Ectodermal cell (in vitro differentiated cells): ENCODE measurements at regions not wholly inside any gene's neighbourhood (a gene's known extent, or its start where the extent isn't known, plus 50 kb on each side); places are given as distances from the start of the nearest gene placed in this dataset.

Experiments used
- H3K27ac ChIP-seq: 2 replicates; pipeline ENCODE4 v1.7.0; 2013; ENCODE audit warnings: mild to moderate bottlenecking, low read depth, low read length; ENCODE audit not compliant: insufficient read depth, poor library complexity, severe bottlenecking
- H3K27me3 ChIP-seq: 2 replicates; pipeline ENCODE4 v1.7.0; 2013; ENCODE audit warnings: mild to moderate bottlenecking, low read length; ENCODE audit not compliant: insufficient read depth, control insufficient read depth, poor library complexity, severe bottlenecking
- H3K36me3 ChIP-seq: one replicate; pipeline ENCODE4 v1.7.0; 2013; ENCODE audit warnings: low read length; ENCODE audit not compliant: control insufficient read depth, insufficient read depth
- H3K4me1 ChIP-seq: one replicate; pipeline ENCODE4 v1.7.0; 2013; ENCODE audit warnings: low read length; ENCODE audit not compliant: control insufficient read depth, insufficient read depth
- H3K4me3 ChIP-seq: 2 replicates; pipeline ENCODE4 v1.7.0; 2013; ENCODE audit warnings: low read depth, low read length, control low read depth; ENCODE audit not compliant: insufficient read depth
- H3K9me3 ChIP-seq: 2 replicates; pipeline ENCODE4 v1.7.0; 2013; ENCODE audit warnings: mild to moderate bottlenecking, low read length, moderate library complexity; ENCODE audit not compliant: control insufficient read depth
- WGBS, 2 experiments: methylation state at CpG; one replicate each; pipeline ENCODE4 v1.1.7; 2013; ENCODE audit warnings: missing lambda C conversion rate in 2 of 2; 5-methylcytosine and 5-hydroxymethylcytosine counted together

GRCh38 chr20:52585333-52585732 lies 386.8 kb upstream of the TSHZ2 start:
- H3K27me3 ChIP-seq = no peaks in the 10 kb centered on the region
- no peaks in the 10 kb centered on the region for H3K4me1 ChIP-seq
- H3K4me3 ChIP-seq = no peak overlapping the region
- H3K27ac ChIP-seq = no peak overlapping the region
- no peaks in the 10 kb centered on the region for H3K9me3 ChIP-seq
- 90 to 100% methylated on average over 2 of the region's 2 CpGs for WGBS, 2 experiments
- no peaks in the 10 kb centered on the region for H3K36me3 ChIP-seq

GRCh38 chr20:52578559-52578958 lies 387.0 kb upstream of the ZFP64 start:
- Histone ChIP-seq H3K36me3 (no peaks in the 10 kb centered on the region), H3K27ac (no peak overlapping the region), H3K4me3 (no peak overlapping the region), H3K27me3 (no peaks in the 10 kb centered on the region), H3K4me1 (no peaks in the 10 kb centered on the region), H3K9me3 (no peaks in the 10 kb centered on the region)
- WGBS, 2 experiments = 85 to 87% methylated on average over 5 of the region's 5 CpGs

GRCh38 chr20:52577696-52578095 lies 386.1 kb upstream of the ZFP64 start:
- H3K4me3 ChIP-seq = no peak overlapping the region
- no peaks in the 10 kb centered on the region for H3K27me3 ChIP-seq
- H3K4me1 ChIP-seq = no peaks in the 10 kb centered on the region
- WGBS, 2 experiments = 95 to 97% methylated on average over 2 to 3 of the region's 3 CpGs
- H3K9me3 ChIP-seq = no peaks in the 10 kb centered on the region
- H3K27ac ChIP-seq = no peak overlapping the region
- no peaks in the 10 kb centered on the region for H3K36me3 ChIP-seq

GRCh38 chr20:52572687-52573086 lies 381.1 kb upstream of the ZFP64 start:
- H3K4me1 ChIP-seq = no peaks in the 10 kb centered on the region
- H3K27me3 ChIP-seq = no peaks in the 10 kb centered on the region
- 56 to 91% methylated on average over 1 of the region's 1 CpG for WGBS, 2 experiments
- no peaks in the 10 kb centered on the region for H3K9me3 ChIP-seq
- H3K27ac ChIP-seq = no peak overlapping the region
- H3K36me3 ChIP-seq = no peaks in the 10 kb centered on the region
- H3K4me3 ChIP-seq = no peak overlapping the region

GRCh38 chr20:52569201-52569600 lies 377.6 kb upstream of the ZFP64 start:
- H3K4me3 ChIP-seq = no peak overlapping the region
- H3K27ac ChIP-seq = no peak overlapping the region
- WGBS, 2 experiments = 91 to 92% methylated on average over 3 of the region's 3 CpGs
- no peaks in the 10 kb centered on the region for H3K4me1 ChIP-seq
- no peaks in the 10 kb centered on the region for H3K36me3 ChIP-seq
- no peaks in the 10 kb centered on the region for H3K27me3 ChIP-seq
- H3K9me3 ChIP-seq = no peaks in the 10 kb centered on the region

DNA sequence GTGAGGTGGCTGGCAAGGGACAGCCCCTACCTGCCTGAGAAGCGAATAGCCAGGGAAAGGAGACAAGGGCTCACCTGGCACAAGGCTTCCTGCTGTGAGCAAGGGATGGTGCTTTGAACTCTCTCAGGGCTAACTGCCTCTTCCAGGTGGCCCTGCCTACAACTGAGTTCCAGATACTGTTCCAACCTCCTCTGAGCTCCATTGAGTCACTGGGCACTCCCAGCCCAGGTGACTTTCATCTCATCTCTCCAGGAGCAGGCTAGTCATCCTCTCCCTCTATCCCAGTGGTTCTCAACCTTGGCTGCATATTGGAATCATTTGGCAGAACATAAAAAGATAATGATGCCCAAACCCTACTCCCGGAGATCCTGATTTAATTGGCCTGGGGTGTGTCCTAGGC lies 374.0 kb upstream of the ZFP64 start:
- H3K27ac ChIP-seq = no peak overlapping the region
- no peaks in the 10 kb centered on the region for H3K36me3 ChIP-seq
- H3K27me3 ChIP-seq = no peaks in the 10 kb centered on the region
- H3K9me3 ChIP-seq = no peaks in the 10 kb centered on the region
- no peaks in the 10 kb centered on the region for H3K4me1 ChIP-seq
- no peak overlapping the region for H3K4me3 ChIP-seq
- 91 to 96% methylated on average over 2 of the region's 2 CpGs for WGBS, 2 experiments

- Histone ChIP-seq H3K27ac (no peak overlapping the region), H3K36me3 (no peaks in the 10 kb centered on the region), H3K27me3 (no peaks in the 10 kb centered on the region), H3K9me3 (no peaks in the 10 kb centered on the region), H3K4me1 (no peaks in the 10 kb centered on the region), H3K4me3 (no peak overlapping the region)
- WGBS, 2 experiments = 94 to 97% methylated on average over 4 of the region's 4 CpGs
Measured at GRCh38 chr20:52564594-52564993, 373.0 kb upstream of the ZFP64 start.

- Histone ChIP-seq H3K4me3 (no peak overlapping the region), H3K27me3 (no peaks in the 10 kb centered on the region), H3K9me3 (no peaks in the 10 kb centered on the region), H3K4me1 (no peaks in the 10 kb centered on the region), H3K36me3 (no peaks in the 10 kb centered on the region), H3K27ac (no peak overlapping the region)
- WGBS, 2 experiments = 81 to 82% methylated on average over 10 to 11 of the region's 12 CpGs
Measured at GRCh38 chr20:52552181-52552872, 360.7 kb upstream of the ZFP64 start.

- no peaks in the 10 kb centered on the region for H3K36me3 ChIP-seq
- H3K9me3 ChIP-seq = no peaks in the 10 kb centered on the region
- no peak overlapping the region for H3K27ac ChIP-seq
- H3K27me3 ChIP-seq = no peaks in the 10 kb centered on the region
- H3K4me1 ChIP-seq = no peaks in the 10 kb centered on the region
- 91 to 95% methylated on average over 4 of the region's 4 CpGs for WGBS, 2 experiments
- no peak overlapping the region for H3K4me3 ChIP-seq
Measured at GRCh38 chr20:52542131-52542530, 350.6 kb upstream of the ZFP64 start.

DNA sequence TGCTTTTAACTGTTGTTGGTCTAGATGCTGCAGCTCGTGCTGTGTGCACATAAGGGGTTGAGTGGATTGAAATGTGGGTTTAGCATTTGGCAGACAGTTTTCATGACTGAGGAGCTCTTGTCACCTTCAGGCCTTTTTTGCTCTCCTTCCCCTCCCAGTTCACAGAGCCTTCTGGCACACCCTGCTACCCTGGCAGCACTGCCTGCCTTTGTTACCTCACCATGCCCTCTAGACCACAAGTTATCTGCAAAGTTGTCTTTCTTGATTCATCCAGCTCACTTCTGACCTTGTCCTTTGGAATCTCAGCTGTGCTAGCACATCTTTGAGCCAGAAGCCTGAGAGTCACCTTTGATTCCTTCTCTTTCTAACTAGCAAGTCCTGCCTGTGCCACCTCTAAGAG lies 348.9 kb upstream of the ZFP64 start:
- Histone ChIP-seq H3K4me3 (no peak overlapping the region), H3K27ac (no peak overlapping the region), H3K4me1 (no peaks in the 10 kb centered on the region), H3K27me3 (no peaks in the 10 kb centered on the region), H3K36me3 (no peaks in the 10 kb centered on the region), H3K9me3 (no peaks in the 10 kb centered on the region)
- 71 to 88% methylated on average over 1 of the region's 1 CpG for WGBS, 2 experiments

DNA sequence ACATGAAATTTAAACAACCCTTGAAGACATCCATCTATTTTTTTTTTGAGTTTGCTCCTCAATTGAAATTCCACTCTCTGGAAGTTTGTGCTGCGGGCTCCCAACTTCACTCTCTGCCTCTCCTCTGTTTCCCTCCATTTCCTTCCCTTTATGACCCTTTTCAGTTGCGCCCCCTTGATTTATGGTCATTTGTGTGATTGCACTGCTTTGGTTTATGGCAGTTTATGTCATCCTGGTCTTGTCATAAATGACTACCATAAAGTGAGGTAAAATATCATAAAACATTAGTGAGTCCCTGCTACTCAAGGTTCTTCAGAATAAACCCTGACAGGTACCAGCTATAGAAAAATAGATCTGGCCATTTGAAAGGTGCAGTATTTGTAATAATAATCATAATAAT lies 348.3 kb upstream of the ZFP64 start:
- Histone ChIP-seq H3K4me1 (no peaks in the 10 kb centered on the region), H3K36me3 (no peaks in the 10 kb centered on the region), H3K27ac (no peak overlapping the region), H3K27me3 (no peaks in the 10 kb centered on the region), H3K9me3 (no peaks in the 10 kb centered on the region), H3K4me3 (no peak overlapping the region)
- WGBS, 2 experiments = 89 to 100% methylated on average over 1 to 2 of the region's 2 CpGs
